ENCODE measurements at regions not wholly inside any gene's neighbourhood (a gene's known extent, or its start where the extent isn't known, plus 50 kb on each side); places are given as distances from the start of the nearest gene placed in this dataset. TPM values are rescaled to one million over a fixed set of nuclear protein-coding genes. Genes with fewer than 3 reads are reported as not detected.

- BruUV-seq (replicated peaks) = no TSS peak
These were observed 185.2 kb upstream of the DDI1 start for GRCh38 chr11:103851166-103851651.

More at GRCh38 chr11:103851166-103851651, 185.2 kb upstream of the DDI1 start:
- Histone ChIP-seq H3K4me3 (ENCODE audit: low read depth in 2 of 2, low read length in 2 of 2) (no peak overlapping the region), H3K27ac (ENCODE audit: low read length) (no peak overlapping the region), H3K9me3 (ENCODE audit: control insufficient read depth, insufficient read depth, low read depth, low read length) (no peaks in the 10 kb centered on the region), H3K36me3 (ENCODE audit: control insufficient read depth, insufficient read depth, low read length) (no peaks in the 10 kb centered on the region), H3K4me1 (ENCODE audit: control insufficient read depth, insufficient read depth, low read length) (no peaks in the 10 kb centered on the region), H3K27me3 (ENCODE audit: control insufficient read depth, insufficient read depth, low read length) (no peaks in the 10 kb centered on the region)
- DNase-seq (ENCODE audit: low read depth, low spot score) (no peak), ATAC-seq (no peak)
- ChIA-PET POLR2A (no interaction called here), CTCF (no interaction called here)
- in situ Hi-C loops (cut with HindIII; ENCODE audit: low pct_unique_long_range_greater_than_20kb, low sequenced_read_pairs) = no loop called here
- intact Hi-C loops (cut with micrococcal nuclease; ENCODE audit: unreplicated experiment) = no loop called here
- no peak for TF ChIP-seq TCF7L2 (IDR thresholded peaks at IDR 0.05; ENCODE audit: low read depth, low read length)

Small RNA genes in the stretch of these regions (microRNA-seq; reads per million reads assigned to microRNA genes)
- gene MIR4693 (ENCODE audit: unreplicated experiment) = not detected
